NAMALWA (cell line): ENCODE measurements at regions not wholly inside any gene's neighbourhood (a gene's known extent, or its start where the extent isn't known, plus 50 kb on each side); places are given as distances from the start of the nearest gene placed in this dataset.

ENCODE experiments used
- DNase-seq: peaks from one replicate; pipeline ENCODE4 v3.0.0-alpha.2; 2015; ENCODE audit warnings: low spot score

GRCh38 chr3:126266850-126267168 lies 86.4 kb upstream of the ALDH1L1 start:
- DNase-seq: no peak

DNA sequence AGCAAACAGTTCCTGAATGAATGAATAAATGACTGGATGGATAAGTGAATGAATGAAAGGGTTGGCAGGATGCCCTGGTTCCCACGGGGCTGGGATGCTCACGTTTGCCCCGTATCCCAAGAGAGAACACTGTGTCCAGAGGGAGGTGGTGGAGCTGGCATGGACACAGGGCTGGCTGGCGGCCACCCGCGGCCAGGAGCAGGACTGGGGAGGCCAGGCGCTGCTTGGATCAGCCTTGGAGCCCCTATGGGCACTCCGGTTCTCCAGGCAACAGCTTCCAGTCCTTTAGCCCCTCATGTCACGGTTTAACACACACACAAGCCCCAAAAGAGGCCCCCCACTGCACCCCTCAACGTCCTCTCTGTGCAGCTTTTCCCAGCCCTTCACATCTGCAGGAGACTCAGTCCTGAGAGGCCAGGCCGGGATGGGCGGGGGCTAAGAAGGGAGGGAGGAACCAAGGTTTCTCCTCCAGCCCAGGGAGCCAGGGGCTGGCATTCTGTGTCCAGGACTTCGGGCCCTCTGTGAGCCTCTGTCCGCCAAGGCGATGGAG lies 86.0 kb upstream of the ALDH1L1 start:
- DNase-seq: no peak

DNA sequence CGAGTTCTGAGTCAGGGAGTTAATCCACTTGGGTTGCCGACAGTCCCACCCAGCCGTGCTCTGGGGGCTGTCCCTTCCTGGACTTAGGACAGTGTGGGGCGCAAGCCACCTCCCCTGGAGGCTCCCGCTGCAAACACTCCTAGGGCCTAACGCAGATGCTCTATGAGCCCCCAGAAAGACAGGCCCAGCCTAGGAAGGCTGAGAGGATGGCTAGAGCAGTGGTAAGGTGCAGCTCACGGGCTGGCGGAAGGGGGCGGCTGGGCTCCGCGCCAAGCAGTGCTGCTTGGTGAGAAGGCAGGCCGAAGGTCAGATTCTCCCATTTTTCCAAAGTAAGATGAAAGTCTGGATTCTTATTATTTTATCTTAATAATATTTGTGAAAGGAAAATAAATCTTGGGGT lies 84.6 kb upstream of the ALDH1L1 start:
- no peak for DNase-seq

- no peak for DNase-seq
Measured at GRCh38 chr3:126264381-126264780, 84.0 kb upstream of the ALDH1L1 start.

DNA sequence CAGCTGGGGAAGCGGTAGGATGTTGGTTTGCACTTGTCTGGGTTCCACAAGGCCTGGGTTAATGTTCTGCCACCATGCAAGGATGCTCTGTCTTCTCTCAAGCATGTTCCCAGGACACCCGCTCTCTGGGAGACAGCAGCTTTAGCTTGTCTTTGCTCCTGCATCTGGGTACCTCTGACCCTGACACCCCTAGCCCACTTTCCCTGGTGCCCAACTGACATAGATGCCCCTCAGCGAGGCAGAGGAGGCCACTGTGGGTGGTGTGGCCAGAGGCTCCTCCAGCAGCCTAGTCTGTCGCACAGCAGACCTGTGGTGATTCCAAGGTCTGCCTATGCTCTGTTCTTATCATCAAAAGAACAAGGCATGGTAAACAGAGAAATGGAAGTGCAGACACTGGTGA lies 83.6 kb upstream of the ALDH1L1 start:
- no peak for DNase-seq

GRCh38 chr3:126263539-126263938 lies 83.2 kb upstream of the ALDH1L1 start:
- DNase-seq: no peak

DNA sequence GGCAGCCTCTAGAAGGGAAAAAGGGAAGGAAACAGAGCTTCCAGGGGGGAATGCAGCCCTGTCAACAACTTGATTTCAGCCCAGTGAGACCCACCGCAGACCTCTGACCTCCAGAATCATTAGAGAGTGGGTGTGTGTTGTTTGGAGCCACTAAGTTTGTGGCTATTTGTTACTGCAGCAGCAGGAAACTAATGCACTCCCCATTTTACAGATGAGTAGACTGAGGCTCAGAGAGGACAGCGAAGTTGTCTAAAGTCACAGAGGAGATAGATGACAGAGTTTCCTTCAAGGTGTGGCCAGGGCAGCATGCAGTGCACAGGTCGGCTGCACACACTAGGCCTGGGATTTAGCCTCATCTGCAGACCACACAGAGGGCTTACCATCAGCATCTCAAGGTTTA lies 81.8 kb upstream of the ALDH1L1 start:
- no peak for DNase-seq

- DNase-seq: peak; percentile 79
Measured at GRCh38 chr3:126261037-126261436, 80.7 kb upstream of the ALDH1L1 start.

- DNase-seq: peak; percentile 11
Measured at GRCh38 chr3:126259411-126260391, 79.3 kb upstream of the ALDH1L1 start.

DNA sequence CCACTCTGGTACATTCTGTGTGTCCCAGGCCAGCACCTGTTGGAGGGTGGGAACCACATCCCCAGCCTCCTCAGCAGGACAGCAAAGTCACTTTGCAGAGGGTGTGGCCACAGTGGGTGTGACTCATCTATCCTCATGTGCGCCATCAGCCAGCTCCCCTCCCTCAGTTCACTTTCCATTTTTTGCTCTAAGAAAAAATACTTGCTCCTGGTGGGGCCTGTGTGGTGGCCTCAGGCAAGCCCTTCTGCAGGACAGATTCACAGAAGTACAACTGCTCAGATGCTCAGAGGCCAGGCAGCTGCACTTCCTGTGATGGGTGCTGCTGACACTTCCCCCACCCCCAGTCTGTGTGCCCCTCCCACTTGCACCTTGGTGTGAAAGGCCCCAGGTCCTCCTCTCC lies 78.3 kb upstream of the ALDH1L1 start:
- peak; percentile 48 for DNase-seq

DNA sequence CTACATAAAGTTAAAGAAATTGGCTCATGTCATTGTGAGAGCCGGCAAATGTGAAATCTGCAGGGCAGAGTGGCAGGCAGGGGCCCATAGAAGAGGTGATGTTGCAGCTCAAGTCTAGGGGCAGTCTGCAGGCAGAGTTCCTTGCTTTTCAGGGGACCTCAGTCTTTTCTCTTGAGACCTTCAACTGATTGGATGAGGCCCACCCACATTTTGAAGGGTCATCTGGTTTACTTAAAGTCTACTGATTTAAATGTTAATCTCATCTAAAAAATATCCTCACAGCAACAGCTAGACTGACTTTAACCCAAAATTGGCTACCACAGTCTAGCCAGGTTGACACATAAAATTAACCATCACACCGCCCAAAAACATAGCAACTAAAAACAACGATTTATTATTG lies 77.6 kb upstream of the ALDH1L1 start:
- DNase-seq: no peak

GRCh38 chr3:126257174-126257573 lies 76.8 kb upstream of the ALDH1L1 start:
- DNase-seq: no peak

- DNase-seq: no peak
Measured at GRCh38 chr3:126256251-126256650, 75.9 kb upstream of the ALDH1L1 start.

- DNase-seq: no peak
Measured at GRCh38 chr3:126253072-126253471, 72.7 kb upstream of the ALDH1L1 start.

DNA sequence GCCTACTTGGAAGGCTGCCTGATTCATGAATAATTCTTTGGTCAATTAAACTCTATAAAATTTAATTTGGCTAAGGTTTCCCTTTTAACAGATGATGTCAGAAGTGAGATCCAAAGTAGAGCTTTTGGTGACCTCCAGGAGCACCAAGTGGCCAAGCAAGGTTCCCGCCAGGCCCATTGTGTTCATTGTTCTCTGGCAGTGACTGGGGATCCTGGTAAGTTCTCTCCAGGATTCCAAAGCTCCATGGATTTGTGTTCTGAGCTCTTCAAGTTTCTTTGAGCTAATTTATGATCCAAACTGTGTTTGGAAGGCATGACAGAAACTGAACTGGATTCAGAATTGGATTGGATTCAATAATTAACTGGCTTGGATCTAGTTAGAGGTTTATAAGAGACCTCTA lies 72.0 kb upstream of the ALDH1L1 start:
- DNase-seq: no peak

DNA sequence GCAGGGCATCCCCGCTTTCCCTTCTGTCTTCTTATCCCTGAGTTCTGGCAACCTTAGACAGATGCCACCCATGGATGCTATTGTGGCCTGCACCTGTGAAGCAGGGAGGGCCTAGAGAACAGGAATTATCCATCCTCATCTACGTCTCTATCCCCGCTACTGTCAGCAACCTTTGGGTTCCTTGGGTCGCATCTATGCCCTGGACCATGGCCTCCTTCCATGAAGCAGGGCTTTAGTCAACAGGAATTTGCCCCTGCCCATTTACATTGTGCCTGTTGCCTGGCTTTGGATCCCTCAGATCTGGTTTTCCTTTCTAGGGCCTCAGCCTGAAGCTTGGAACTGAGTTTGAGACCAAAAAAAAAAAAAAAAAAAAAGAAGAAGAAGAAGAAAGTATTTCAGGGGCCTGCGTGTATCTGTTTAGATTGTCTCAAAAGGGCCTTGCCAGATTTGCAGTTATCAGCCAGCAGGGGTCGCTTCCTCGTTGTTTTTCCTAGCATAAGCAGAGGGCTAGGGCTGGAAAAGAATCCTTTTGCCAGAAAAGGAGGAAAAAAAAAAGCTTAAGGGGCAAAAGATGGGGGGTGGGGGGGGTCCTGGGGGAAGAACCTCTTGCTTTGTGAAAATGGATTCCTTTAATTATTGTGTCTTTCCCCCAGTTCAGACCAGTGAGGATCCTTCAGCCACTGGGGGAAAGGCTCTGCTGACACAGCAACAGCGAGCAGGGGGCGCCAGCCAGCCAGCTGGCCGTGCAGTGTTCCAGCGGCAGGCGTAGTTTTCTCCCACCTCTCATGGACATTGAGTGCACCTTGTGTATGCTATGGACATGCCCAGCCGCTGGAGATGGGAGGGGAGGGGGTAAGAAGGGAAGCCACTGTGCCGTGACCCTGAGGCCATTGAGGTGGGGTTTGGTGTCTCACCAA lies 65.7 kb upstream of the ALDH1L1 start:
- DNase-seq: peak; percentile 56
